Endothelial cell of hepatic sinusoid (primary cell): ENCODE measurements at regions not wholly inside any gene's neighbourhood (a gene's known extent, or its start where the extent isn't known, plus 50 kb on each side); places are given as distances from the start of the nearest gene placed in this dataset.
"Not testable (repeated sequence)": the region's sequence is repeated elsewhere in the genome, so short reads cannot be mapped to it uniquely, and the experiment has no call there.

Source experiments
- in situ Hi-C: cut with HindIII; loops from 2 replicates; pipeline ENCODE4 v1.10.0; 2017; ENCODE audit warnings: low sequenced_read_pairs

- in situ Hi-C loops: no loop called here
Observed at GRCh38 chr7:68249611-68250010, 1253.0 kb downstream of the TYW1 start.

- in situ Hi-C loops: no loop called here
Observed at GRCh38 chr7:68250143-68250542, 1253.5 kb downstream of the TYW1 start.

GRCh38 chr7:68254815-68255214 is 1258.2 kb downstream of the TYW1 start:
- in situ Hi-C loops: not testable (repeated sequence)

DNA sequence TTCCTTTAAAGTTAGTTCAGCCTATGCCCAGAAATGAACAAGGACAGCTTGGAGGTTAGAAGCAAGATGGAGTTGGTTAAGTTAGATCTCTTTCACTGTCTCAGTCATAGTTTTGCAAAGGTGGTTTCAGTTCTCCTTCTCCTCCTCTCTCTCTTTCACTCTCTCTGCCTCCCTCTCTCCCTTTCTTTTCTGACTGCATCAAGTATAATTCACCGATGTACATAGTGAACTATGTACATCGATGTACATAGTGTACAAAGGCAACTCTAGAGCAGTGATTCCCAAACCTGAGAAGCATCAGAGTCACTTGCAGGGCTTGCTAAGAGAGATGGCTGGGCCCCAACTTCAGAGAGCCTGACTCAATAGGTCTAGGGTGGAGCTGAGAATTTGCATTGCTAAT is 1259.7 kb downstream of the TYW1 start:
- in situ Hi-C loops: no loop called here

GRCh38 chr7:68258609-68259008 is 1262.0 kb downstream of the TYW1 start:
- in situ Hi-C loops: no loop called here

- in situ Hi-C loops: no loop called here
Observed at GRCh38 chr7:68265258-68265657, 1268.6 kb downstream of the TYW1 start.

DNA sequence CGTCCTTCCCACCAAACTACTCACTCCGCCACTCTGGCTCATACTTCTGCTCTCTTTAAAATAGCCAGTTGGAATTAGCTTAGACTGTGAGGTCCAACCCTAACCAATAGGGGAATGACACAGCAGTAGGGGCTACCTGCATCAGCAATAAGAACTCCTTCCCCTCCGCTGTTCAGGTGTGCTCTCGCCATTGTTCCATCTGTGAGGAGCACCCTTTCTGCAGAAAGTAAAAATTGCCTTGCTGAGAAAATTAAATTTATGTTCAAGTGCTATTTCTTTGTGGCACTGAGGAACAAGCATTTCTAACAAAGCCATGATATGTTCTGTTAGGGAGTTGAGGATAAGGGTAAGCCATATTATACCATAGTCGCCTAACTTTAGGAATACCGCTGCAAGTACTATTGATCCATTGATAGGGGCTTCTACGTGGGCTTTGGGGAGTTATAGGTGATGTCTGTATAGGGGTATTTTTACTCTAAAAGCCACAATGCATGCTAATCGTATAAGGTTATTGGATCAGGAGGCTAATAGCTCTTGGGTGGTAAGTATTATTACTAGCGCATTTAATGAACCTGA is 1269.5 kb downstream of the TYW1 start:
- in situ Hi-C loops: no loop called here

DNA sequence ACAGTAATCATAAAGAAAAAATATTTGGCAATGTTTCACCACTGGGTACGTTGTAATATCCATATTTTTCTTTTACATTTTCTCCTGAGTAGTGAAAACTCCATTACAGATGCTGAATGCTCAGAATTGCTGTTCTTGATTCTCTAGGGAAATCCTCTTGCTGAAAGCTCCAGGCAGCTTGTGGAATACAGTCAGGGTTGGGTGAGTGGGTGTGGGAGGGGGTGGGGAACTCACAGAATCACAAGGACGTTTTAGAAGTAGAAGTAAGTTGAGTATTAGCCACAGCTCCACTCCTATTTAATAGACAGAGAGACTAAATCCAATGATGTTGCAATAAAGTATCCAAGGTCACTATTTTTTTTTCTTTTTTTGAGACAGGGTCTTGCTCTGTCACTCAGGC is 1270.9 kb downstream of the TYW1 start:
- in situ Hi-C loops: no loop called here

- in situ Hi-C loops: no loop called here
Observed at GRCh38 chr7:68269405-68269804, 1272.8 kb downstream of the TYW1 start.

GRCh38 chr7:68272507-68272906 is 1275.9 kb downstream of the TYW1 start:
- in situ Hi-C loops: no loop called here

GRCh38 chr7:68276725-68277124 is 1280.1 kb downstream of the TYW1 start:
- in situ Hi-C loops: no loop called here

DNA sequence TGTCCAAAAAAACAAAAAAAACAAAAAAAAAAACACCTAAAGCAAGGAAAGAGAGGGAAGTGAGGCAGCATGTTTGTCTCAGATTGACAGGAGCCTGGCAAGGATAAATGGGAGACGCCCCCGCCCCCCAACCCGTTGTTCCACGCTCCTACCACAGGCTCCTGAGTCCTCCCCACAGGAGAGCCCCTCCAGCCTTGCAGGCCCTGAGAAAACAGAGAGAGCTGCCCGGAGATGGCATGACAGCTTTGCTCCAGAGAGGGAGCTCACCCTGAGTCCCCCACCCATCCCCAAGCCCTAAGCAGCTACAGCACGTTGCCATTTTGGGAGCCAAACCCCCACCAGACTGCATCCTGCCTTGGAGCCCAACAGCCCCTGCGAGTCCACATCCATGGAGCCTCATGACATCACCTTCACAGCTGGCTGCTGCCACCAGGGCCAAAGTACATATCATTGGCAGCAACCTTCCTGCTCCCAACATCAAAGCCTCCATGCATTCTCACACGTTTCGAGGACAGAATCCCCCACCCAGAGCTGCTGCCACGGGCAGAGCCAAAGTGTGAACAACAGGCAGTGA is 1283.3 kb downstream of the TYW1 start:
- in situ Hi-C loops: no loop called here

- in situ Hi-C loops: no loop called here
Observed at GRCh38 chr7:68280931-68281330, 1284.3 kb downstream of the TYW1 start.

DNA sequence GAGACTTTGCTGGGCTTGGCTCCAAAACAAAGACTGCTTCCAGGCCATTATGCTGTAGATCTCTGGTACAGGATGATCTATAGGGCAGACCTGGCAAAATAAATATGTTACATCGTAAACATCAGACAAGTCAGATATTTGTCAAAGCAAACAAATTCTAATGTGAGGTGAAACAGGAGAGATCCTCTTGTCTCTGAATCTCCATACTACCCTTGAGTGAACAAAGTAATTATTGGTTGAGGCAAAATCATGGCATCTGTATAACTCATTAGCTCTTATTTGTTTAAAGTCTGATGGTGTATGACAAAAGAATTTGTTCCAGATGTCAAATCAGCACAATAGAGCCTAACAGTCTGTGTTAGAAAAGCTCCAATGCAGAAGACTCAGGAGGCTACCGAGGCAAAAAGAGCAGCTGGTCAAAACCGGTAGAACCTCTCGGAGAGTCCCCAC is 1291.5 kb downstream of the TYW1 start:
- in situ Hi-C loops: no loop called here

DNA sequence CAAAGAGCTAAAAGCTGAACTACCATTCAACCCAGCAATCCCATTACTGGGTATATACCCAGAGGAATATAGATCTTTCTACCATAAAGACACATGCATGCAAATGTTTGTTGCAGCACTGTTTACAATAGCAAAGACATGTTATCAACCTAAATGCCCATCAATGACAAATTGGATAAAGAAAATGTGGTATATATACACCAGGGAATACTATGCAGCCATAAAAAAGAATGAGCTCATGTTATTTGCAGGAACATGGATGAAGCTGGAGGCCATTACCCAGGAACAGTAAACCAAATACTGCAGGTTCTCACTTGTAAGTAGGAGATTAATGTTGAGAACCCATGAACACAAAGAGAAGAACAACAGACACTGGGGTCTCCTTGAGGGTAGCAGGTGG is 1295.1 kb downstream of the TYW1 start:
- in situ Hi-C loops: no loop called here

GRCh38 chr7:68295386-68295785 is 1298.8 kb downstream of the TYW1 start:
- in situ Hi-C loops: no loop called here

DNA sequence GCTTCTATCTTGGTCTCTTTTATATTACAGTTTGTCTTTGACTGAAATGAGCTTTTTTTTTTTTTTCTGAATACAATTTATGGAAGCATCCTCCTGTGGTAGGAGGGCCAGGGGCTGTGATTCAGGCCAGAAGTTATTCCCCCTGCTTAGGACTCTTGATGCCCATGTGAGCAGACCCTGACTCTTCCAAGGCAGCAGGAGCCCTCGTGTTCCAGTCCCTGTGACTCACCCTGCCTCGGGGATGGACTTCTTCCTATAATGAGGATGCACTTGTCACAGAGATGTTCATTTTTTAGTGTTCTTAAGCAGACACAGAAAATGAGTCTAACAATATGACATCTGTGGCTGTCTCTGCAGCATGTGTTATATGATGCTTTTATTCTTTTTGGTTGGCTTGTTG is 1293.7 kb upstream of the AUTS2 start:
- in situ Hi-C loops: no loop called here

GRCh38 chr7:68306692-68307107 is 1291.6 kb upstream of the AUTS2 start:
- in situ Hi-C loops: no loop called here

DNA sequence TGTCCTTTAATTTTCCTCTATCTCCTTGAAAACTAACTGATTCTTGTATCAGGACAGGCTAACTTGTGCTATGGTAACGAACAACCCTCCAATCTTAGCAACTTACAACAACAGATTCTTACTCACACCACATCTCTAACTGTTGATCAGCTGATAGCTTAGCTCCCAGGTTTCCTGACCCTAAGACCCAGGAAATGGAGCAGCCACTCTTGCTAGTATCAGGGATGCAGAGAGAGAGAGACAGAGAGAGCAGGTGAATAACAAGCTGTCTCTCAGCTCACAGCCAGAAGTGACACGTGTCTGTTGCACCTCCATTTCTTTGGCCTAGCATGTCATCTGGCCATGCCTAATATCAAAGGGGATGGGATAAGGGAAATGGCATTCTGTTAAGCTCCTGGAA is 1289.0 kb upstream of the AUTS2 start:
- in situ Hi-C loops: no loop called here

DNA sequence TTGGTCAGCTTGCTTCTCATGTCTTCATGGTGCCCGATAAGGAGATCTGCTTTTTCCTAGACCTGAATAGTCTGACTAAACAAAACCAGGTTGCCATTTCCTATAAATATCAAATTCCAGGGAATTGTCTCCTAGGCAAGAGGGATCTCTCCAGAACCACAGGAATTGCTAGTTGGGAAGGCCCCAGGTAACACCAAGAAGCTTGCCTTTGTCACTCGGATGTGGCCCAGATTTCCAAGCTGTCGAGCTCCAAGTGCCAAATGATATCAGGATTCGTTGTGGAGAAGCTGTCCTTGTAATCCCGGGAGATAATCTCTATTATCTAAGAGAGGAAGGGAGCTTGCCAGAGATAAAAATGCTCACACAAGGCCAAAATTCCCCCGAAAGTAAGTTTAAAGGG is 1288.5 kb upstream of the AUTS2 start:
- in situ Hi-C loops: no loop called here

- in situ Hi-C loops: no loop called here
Observed at GRCh38 chr7:68311958-68312357, 1286.3 kb upstream of the AUTS2 start.

GRCh38 chr7:68313806-68314205 is 1284.5 kb upstream of the AUTS2 start:
- in situ Hi-C loops: no loop called here

DNA sequence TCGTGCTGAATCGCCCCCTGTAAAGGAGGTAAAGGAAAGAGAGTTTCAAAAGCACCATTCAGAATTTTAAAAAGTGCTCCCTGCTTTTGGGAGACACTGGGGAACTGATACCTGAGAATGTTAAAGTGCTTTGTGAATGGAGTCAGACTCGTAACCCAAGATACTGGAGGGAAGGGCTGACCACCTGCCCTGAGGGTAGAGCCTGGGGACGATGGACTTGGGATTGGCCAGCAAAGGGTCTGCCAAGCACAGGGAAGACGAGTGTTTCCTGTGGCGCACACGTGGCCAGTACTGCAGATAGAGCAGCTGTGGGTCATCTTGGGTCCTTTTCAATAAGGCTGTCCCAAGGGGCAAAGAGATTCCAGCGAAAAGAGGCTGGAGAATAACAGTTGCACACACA is 1284.1 kb upstream of the AUTS2 start:
- in situ Hi-C loops: no loop called here
